HG03521 (cell line): ENCODE measurements at regions not wholly inside any gene's neighbourhood (a gene's known extent, or its start where the extent isn't known, plus 50 kb on each side); places are given as distances from the start of the nearest gene placed in this dataset.

Source experiments
- ATAC-seq: cut with Tn5 transposase; IDR thresholded peaks from one replicate; pipeline ENCODE4 v1.9.1; 2021; ENCODE audit warnings: mild to moderate bottlenecking, moderate library complexity; ENCODE audit not compliant: unreplicated experiment

DNA sequence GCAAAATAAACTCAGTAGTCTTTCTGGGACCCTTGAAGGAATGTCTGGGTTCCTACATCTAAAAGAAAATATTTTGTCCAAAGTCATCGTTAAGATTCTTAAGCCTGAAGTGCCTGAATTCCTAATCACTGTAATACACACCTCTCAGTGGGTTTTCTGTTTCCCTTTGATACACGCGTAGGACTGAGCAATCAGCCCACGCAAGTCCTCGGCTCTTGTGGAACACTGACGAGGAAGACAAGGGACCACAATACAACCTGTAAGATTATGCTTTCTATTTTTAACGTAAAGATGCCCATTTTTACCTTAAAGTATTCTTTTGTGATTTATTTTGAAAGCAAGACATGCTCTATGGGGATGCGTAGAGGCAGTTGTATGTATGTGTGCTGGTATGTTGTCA lies 472.8 kb upstream of the CELF2 start:
- no peak for ATAC-seq

DNA sequence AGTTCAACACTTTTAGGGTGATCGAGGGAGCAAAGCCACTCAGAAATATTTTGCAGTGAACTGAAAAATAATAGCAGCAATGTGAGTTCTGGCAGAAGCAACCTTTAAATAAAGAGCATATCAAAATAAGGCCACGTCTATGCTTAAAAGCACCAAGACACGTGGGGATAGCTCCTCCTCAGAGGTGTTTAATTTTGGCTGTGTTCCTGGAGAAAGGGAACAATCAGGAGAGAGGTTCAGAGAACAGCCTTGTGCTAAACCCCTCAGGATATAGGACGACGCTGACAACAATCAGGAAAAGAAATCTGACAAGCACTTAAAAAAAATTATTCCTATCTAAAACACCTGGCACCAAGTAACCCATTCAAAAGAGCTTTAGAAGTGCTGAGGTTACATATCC lies 471.9 kb upstream of the CELF2 start:
- no peak for ATAC-seq

DNA sequence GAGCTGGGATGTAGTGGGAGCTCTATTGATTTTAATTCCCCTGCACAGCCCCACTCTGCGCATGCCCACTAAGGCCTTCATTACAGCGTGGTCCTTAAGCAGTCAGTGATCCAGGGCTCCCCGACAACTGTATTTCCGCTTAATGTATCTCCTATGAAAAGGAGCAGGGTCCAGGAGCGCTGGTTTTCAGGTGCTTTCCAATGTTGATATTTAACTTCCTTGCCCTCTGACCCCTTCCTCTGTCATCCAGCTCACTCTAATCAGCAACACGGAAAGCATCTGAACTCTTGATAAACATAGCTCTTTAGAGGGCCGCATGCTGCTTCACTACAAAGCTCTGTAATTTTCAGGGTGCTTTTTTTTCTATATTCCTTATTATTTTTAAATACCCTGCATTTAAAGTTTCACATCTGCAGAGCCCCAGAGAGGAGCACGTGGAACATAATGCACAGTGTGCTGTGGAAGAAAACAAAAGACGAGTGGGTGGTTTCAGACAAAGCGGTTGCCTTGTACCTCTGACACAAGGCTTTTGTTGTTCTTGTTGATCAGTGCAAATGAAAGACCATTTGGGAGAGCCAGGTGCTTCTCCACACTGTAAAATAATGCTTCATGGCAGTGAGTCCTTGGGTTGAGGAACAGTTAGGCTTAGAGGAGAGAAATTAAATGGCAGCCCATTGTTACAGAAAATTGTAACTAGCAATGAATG lies 465.9 kb upstream of the CELF2 start:
- ATAC-seq = no peak

DNA sequence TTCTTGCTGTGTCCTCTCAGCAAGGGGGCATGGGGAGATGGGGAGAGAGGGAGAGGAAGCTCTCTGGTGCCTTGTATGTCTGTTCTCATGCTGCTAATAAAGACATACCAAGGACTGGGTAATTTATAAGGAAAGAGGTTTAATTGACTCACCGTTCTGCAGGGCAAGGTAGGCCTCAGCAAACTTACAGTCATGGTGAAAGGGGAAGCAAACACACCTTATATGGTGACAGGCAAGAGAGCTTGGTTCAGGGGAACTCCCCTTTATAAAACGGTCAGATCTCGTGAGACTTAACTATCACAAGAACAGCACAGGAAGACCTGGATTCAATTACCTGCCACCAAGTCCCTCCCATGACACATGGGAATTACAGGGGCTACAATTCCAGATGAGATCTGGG lies 464.7 kb upstream of the CELF2 start:
- no peak for ATAC-seq

DNA sequence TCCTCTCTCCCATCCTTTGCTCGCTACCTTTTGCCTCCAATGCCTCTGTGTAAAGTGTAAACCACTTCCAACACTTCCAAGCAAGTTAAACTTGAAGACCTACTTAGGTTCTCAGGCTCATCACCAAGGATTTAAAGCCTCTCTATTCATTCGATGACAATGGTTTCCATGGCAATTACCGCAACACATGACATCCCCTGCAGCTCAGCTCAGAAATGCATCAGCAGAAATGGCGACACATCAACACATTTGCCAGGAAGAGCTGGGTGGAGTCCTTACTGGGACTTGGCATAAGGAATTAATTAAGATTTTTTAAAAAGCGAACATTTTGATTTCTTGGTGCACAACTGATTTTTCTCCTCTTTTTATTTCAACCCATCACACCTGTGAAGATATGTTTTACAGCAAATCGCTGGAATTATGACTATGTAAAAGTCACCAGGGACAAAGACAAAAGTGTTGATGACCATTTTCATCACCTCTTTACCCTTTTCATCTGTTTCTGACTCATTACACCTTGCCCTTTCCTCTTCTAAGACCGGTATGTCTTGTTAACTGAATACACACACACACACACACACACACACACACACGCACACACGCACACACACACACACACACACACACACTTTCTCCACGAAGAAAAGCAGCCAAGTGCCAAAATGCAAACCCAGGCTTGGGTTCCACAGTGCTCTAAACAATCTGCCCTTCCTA lies 453.4 kb upstream of the CELF2 start:
- ATAC-seq = no peak

DNA sequence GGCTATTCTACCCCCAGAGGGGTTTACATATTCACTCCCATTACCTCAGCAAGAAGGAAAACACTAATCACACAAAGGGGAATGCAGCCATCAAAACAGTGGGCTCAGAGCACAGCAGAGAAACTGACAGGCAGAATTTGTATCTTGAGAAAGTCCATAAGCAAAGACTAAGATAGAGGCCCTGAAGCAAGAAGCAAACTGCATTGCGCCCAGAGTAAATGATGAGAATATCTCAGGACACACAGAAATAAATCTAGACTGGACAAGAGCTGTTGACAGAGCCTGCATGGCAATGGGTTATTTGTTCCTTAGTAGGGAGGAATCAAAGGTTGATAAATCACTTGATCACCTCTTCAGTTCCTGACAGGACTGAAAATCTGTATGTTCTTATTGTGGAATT lies 440.7 kb upstream of the CELF2 start:
- ATAC-seq = no peak

DNA sequence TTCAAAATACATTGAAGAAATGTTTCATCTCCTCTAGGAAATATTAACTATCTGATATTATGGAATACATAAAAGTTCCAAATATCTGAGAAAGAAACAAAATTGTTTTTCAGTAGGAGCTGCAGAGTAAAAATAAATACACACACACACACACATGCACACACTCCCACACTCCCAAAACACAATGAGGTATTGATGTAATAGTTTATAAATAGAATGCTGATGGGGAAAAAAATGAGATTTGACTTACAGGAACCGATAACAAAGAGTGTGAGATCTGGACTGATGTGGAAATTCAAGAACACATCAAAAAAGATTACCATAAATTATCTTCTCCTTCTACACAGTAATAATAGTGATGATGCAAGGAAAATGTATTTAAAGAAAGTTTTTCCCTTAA lies 438.0 kb upstream of the CELF2 start:
- no peak for ATAC-seq

DNA sequence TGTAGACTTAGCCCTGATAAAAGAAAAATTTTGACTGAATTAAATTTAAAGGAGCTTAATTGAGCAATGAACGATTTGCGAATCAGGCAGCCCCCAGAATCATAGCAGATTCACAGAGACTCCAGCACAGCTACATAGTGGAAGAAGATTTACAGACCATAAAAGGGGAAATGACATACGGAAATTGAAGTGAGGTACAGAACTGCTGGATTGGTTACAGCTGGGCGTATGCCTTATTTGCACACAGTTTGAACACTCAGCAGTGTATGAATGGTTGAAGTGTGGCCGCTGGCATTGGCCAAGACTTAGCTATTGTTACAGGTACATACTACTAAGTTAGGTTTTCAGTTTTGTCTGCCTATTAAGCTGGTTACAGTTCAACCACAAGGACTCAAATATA lies 433.5 kb upstream of the CELF2 start:
- ATAC-seq = no peak

DNA sequence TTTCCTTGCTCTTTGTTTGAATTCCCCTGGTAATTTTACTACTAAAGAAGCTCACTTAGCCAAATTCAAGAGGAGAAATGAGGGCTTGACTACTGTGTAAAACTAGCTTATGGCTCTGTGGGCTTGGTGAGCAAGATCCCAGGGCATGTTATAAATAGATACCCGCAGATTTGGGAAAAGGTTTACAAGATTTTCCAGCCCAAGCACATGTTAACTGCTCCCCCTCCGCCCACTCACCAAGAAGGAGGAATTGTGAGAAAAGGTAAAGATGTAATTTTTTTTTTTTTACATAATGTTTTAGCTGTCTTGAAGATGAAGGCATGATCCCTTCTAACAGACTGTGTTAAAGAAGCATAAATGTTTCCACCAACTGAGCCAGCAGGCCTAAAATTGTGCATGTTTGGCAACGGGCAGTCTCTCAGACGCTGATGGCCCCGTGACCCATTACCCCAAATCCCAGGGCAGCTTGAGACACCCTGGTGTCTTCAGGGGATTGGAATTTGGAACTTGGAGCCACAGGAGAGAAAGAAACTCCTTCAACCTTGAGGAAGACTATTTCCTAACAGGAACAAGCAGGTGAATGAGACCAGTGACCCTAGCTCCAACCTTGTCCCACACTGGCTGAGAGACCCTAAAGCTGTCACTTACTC lies 429.8 kb upstream of the CELF2 start:
- ATAC-seq = no peak

DNA sequence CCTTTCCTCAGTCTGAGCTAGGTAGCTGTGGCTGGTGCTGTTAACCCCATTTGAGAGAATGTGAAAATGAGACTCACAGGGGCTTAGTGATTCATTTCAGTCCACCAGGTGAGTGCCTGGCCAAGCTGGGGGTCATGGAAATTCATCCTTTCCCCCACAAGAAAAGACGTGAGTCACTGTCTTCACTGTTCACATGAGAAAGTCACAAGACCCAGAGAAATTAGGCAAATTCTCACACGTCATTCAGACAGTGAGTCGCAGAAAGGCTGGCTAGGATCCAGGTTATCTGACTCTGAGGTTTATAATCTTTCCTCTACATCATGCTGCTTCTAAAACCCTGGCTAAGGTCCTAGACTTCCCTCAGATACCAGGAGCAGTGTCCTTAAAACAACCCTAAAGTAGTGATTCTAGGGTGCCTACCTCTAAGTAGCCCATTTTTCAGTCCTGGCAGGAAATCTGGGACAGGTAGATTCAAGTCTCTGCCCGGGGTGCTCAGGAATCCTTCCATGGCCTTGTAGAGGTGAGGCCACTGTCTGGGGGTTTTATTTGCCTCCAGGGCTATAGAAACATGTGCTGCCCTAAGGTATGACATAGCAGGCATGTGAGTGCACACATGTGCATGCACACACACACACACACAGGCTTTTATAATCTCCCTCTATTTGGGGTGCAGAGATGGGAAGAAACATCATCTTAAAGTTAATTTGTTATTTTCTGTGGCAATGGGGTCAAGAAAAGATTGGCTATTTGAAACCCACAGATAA lies 427.9 kb upstream of the CELF2 start:
- ATAC-seq = no peak

DNA sequence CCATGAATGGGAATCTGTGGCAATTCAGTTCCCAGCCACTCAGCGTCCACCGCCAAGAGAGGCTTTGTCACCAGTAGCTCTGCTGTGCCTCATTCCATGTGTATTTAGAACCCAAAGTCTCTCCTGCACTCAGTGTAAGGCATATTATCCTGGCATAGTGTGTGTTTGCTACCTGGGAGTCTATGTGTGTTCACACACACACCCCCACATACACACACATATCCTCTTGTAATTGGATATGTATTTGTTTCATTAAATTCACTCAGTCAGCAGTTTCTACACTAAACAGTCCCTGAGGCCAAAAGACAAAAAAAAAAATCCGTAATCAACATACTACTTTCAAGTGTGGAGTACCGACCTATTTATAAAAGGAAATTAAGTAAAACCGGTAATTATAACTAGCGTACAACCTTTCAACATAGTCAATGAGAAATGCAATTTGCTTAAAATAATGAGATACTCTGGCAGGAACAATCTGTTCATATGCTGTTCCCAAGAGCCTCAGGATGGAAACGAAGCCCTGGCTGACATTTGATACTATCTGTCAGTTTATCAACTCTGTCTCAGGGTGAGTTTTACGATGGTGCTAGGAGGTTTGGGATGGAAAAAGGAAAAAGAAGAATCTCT lies 425.8 kb upstream of the CELF2 start:
- no peak for ATAC-seq

DNA sequence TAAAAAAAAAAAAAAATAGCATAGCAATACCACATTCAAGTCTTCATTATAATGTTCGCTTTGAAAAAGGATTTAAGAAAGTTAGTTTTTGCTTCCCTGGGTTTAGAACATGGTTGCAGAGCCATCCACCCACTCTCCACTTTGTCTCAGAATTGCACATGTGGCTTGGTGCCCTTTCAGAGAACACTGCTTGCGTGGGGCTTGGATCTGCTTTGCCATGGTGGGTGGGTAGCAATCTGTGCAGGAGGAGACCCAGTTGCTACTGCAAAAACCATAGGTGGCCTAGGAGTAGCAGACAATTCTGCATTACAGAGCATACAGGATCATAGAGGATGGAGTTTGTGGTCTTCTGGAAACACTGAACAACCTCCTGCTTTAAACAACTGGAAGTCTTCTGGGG lies 421.4 kb upstream of the CELF2 start:
- no peak for ATAC-seq

DNA sequence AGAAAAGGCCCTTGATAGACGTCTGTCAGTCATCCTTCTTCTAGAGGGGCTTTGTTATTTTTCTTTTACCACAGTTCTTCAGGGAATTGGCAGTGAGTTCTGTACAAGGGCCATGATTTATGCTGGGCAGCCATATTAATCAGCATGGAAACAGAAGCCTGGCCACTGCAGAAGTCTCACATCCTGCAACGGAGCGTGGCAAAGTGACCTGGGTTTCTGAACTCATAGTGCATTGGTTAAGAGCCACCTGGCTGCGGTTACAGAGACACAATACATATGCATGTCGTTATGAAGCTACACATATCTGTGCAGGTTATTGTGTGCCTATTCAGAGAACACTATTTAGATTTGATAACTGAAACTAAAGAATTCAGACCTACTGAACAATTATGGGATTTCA lies 419.4 kb upstream of the CELF2 start:
- no peak for ATAC-seq

DNA sequence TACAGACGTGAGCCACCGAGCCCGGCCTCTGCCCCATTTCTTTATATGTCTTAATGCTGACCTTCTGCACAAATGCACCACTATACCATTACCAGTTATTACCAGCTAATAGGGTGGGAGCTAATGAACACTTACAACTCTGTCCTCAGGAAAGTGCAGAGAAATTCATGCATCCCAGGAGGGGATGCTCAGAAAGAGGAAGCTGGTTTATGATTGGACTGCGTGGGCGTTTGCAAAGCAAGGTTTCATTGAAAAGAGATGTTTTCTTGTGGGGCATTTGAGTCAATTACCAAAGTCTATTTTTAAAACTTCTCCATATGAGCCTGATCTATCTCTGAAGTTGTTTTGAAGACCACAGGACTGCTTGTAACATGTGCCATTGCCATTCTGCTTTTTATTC lies 417.7 kb upstream of the CELF2 start:
- no peak for ATAC-seq

DNA sequence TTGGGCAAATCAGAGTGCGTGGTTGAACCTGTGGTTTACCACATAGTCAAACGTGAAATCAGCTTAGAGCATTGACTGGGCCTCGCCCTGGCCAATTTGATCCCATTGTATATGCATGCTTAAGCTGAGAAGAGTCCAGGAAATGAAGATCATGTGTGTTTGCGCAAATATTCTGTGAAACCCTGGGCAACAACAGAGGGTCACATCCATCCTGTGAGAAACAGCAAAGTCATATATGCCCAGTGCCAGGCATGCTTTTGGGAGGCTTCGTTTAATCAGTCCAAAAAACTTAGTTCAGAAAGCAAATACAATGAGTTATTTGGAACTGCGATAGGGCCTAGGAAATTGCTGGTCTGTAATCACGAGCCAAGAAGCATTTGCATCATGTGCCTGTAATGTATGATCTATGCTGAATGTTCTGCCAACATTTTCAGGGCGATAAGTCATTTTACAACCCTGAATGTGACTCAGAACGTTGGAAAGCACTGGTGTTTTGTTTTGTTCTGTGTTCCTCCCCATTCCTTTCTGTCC lies 412.1 kb upstream of the CELF2 start:
- no peak for ATAC-seq

DNA sequence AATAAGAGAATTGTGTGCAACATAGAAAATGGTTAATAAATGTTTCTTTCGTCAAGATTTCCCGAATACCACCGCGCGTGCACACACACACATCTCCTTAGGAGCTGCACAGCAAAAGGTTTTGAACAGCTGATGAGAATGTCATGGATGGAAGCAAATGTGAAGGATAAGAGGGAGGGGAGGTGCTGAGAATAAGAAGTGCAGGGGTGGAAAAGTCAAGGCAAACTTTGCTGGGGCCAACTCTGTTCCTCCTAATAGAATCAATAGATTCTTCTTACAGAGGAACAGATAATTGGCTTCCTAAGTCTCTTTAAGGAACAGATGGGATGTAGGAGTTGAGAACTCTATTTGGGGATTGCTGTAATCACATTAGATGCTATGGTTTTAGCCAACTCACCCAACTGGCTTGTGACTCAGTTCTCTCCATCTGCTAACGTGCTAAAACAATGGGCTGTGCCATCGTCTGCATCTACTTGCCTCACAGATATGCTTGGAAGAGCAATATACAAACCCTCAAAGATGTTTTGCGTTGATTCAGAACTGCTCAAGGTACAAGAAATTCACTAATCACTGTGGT lies 408.2 kb upstream of the CELF2 start:
- ATAC-seq = no peak

DNA sequence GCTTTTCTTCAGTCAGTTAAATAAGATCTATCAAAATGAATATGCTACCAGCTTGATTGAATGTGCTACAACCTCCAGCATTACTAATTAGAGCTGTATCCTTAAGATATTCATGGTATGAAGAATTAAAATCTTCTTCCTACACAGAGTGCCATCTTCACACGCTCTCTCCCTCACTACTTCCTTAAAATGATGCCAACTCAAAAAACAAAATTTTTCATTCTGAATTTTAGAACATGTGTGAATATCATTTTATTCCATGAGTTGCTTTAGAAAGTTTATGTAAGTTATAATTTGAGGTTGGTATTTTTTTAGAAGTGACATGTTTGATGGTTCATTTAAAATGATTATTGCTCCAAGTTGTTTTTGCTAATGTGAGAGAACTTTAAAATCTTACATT lies 407.5 kb upstream of the CELF2 start:
- no peak for ATAC-seq

DNA sequence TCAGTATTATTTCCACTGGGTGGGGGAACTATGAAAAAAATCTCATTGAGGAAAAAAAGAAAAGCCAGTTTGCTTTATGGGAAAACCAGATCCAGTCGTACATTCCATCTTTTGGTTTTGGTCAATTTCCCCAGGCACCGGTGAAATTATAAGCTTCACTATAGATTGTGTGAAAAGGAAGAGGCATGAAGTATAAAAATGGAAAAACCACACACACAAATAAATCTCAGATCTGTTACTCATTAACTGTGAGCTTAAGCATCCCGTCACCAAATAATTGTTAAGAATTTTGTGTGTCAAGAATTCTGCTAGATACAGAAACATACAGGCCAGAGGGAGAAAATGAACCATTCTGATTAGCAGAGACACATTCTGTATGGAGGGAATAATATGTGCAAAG lies 405.5 kb upstream of the CELF2 start:
- ATAC-seq = no peak

DNA sequence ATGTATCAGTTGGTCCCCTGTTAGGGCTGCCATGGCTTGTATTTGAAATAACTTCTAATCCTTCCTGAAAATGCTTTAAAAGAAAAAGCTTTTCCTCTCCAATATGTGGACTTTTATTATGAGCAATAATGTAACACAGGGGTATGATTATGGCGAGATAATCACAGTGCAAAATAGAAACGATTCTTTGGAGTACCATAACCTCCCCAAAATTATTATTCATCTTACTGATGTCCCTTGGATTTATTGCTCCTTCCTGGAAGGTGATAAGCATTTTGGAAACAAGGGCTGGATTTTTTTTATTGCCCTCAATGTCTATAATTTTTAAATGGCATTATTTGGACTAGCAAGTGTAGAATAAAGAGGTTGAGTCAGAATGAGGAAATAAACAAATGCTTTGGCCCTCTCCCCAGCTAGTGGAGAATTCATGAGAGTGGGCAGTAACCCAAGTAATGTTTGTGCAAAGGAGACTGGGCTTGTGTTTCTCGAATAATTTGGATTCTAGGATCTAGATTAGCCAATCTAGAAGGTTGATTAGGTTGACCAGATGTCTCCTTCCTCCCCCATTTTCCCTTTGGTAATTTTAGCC lies 403.9 kb upstream of the CELF2 start:
- no peak for ATAC-seq

DNA sequence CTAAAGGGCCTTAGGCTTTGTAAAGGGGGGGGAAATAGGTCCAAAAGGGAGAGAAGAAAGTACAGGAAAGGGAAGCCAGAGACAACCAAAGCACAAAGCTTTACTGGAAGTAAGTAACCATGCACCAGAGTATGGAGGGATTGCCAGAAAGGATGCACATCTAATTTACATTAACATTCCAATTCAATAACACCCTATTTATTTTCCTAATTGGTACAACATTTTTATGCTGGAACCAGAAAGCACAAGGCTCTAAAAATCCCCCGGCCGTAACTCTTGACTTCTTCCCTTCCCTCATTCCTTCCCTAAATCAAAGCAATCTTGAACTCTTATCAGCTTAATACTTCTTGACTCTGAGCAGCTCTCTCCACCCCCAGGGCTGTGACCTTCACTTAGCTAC lies 400.0 kb upstream of the CELF2 start:
- ATAC-seq = no peak
